DMS53 treated with DMSO at 0.1 percent for 48 hours (cell line): ENCODE measurements at regions not wholly inside any gene's neighbourhood (a gene's known extent, or its start where the extent isn't known, plus 50 kb on each side); places are given as distances from the start of the nearest gene placed in this dataset.

ENCODE experiments used
- DNase-seq: peaks from one replicate; lab custom pipeline; 2025; ENCODE audit not compliant: unreplicated experiment; lab: John Stamatoyannopoulos, UW

GRCh38 chr6:14031516-14031915, 86.1 kb upstream of the CD83 start:
- DNase-seq, result no peak

GRCh38 chr6:14035071-14035847, 82.3 kb upstream of the CD83 start:
- DNase-seq, result no peak

GRCh38 chr6:14035874-14036273, 81.7 kb upstream of the CD83 start:
- no peak for DNase-seq

GRCh38 chr6:14036911-14037310, 80.7 kb upstream of the CD83 start:
- DNase-seq, result no peak

GRCh38 chr6:14037402-14038277, 79.9 kb upstream of the CD83 start:
- DNase-seq, result no peak

- DNase-seq, result no peak
Measured at GRCh38 chr6:14038467-14039437, 78.8 kb upstream of the CD83 start.

- no peak for DNase-seq
Measured at GRCh38 chr6:14040042-14040441, 77.5 kb upstream of the CD83 start.

GRCh38 chr6:14046476-14047068, 71.0 kb upstream of the CD83 start:
- peak; percentile 35 for DNase-seq

- DNase-seq, result no peak
Measured at GRCh38 chr6:14047151-14047740, 70.3 kb upstream of the CD83 start.

- no peak for DNase-seq
Measured at GRCh38 chr6:14048837-14049236, 68.7 kb upstream of the CD83 start.

GRCh38 chr6:14051355-14051754, 66.2 kb upstream of the CD83 start:
- DNase-seq, result no peak

- no peak for DNase-seq
Measured at GRCh38 chr6:14053811-14054210, 63.8 kb upstream of the CD83 start.

GRCh38 chr6:14055541-14055940, 62.0 kb upstream of the CD83 start:
- DNase-seq, result peak; percentile 86

- no peak for DNase-seq
Measured at GRCh38 chr6:14058029-14058695, 59.4 kb upstream of the CD83 start.

GRCh38 chr6:14058735-14059134, 58.8 kb upstream of the CD83 start:
- no peak for DNase-seq

GRCh38 chr6:14059791-14060436, 57.7 kb upstream of the CD83 start:
- DNase-seq, result peak; percentile 73

GRCh38 chr6:14060971-14061370, 56.6 kb upstream of the CD83 start:
- no peak for DNase-seq

- no peak for DNase-seq
Measured at GRCh38 chr6:14061643-14062042, 55.9 kb upstream of the CD83 start.

- no peak for DNase-seq
Measured at GRCh38 chr6:14062345-14063029, 55.1 kb upstream of the CD83 start.
